T-helper 2 cell treated with Interferon-gamma antibody and Interleukin-4, amounts not matched to agents 100 ng/mL and 5 ng/mL, for 36 hours (primary cell): ENCODE measurements at regions not wholly inside any gene's neighbourhood (a gene's known extent, or its start where the extent isn't known, plus 50 kb on each side); places are given as distances from the start of the nearest gene placed in this dataset.

Experiments used
- intact Hi-C: fragments of 100-400 bp; cut with micrococcal nuclease; formaldehyde crosslinking; loops from one replicate; pipeline ENCODE4 v1.15.1; 2023

- intact Hi-C loops: no loop called here
Measured at GRCh38 chr4:123832173-123833026, 435.8 kb downstream of the SPRY1 start.

- intact Hi-C loops: no loop called here
Measured at GRCh38 chr4:123833171-123833643, 436.6 kb downstream of the SPRY1 start.

GRCh38 chr4:123835831-123836590 is 439.4 kb downstream of the SPRY1 start:
- intact Hi-C loops: no loop called here

- intact Hi-C loops: no loop called here
Measured at GRCh38 chr4:123836851-123837595, 440.4 kb downstream of the SPRY1 start.

GRCh38 chr4:123838474-123838873 is 441.9 kb downstream of the SPRY1 start:
- intact Hi-C loops: no loop called here

GRCh38 chr4:123840197-123840596 is 443.6 kb downstream of the SPRY1 start:
- intact Hi-C loops: no loop called here

GRCh38 chr4:123841447-123842121 is 445.0 kb downstream of the SPRY1 start:
- intact Hi-C loops: no loop called here

- intact Hi-C loops: no loop called here
Measured at GRCh38 chr4:123843137-123843536, 446.5 kb downstream of the SPRY1 start.

GRCh38 chr4:123844374-123844773 is 447.8 kb downstream of the SPRY1 start:
- intact Hi-C loops: no loop called here

GRCh38 chr4:123846092-123846491 is 449.5 kb downstream of the SPRY1 start:
- intact Hi-C loops: no loop called here

- intact Hi-C loops: no loop called here
Measured at GRCh38 chr4:123846561-123846960, 450.0 kb downstream of the SPRY1 start.

GRCh38 chr4:123848606-123849005 is 452.0 kb downstream of the SPRY1 start:
- intact Hi-C loops: no loop called here

- intact Hi-C loops: no loop called here
Measured at GRCh38 chr4:123849495-123849894, 452.9 kb downstream of the SPRY1 start.

GRCh38 chr4:123851521-123851920 is 454.9 kb downstream of the SPRY1 start:
- intact Hi-C loops: no loop called here

- intact Hi-C loops: no loop called here
Measured at GRCh38 chr4:123853651-123854050, 457.1 kb downstream of the SPRY1 start.

GRCh38 chr4:123856689-123857545 is 460.3 kb downstream of the SPRY1 start:
- intact Hi-C loops: no loop called here

GRCh38 chr4:123858465-123858864 is 461.9 kb downstream of the SPRY1 start:
- intact Hi-C loops: no loop called here

- intact Hi-C loops: no loop called here
Measured at GRCh38 chr4:123862812-123863211, 466.2 kb downstream of the SPRY1 start.

- intact Hi-C loops: no loop called here
Measured at GRCh38 chr4:123866796-123867195, 470.2 kb downstream of the SPRY1 start.

- intact Hi-C loops: no loop called here
Measured at GRCh38 chr4:123867910-123868587, 471.5 kb downstream of the SPRY1 start.
